ENCODE measurements at regions not wholly inside any gene's neighbourhood (a gene's known extent, or its start where the extent isn't known, plus 50 kb on each side); places are given as distances from the start of the nearest gene placed in this dataset.

DNA sequence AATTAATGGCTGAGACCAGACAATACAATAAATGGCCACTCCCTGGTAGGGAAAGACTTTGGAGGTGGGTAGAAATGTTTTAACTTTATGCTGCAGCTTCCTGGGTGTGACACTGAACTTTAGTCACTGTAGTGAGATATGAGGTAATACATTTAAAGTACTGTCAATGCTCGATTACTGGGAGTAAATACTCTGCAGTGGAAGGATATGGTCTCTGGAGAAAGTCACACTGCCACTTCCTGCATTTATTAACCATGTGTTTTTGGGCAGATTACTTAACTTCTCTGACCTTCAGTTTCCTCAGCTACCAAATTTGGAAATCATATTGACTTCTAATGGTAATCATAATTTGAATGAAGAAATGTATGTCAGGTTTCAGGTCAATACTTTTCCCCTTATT, 317.1 kb upstream of the TGFBR2 start:
- H3K79me2 ChIP-seq (ENCODE audit: control insufficient read depth in 1 of 2, insufficient read depth in 2 of 2, low read length in 2 of 2) = no peaks in the 10 kb centered on the region
- H2AK5ac ChIP-seq (ENCODE audit: low read depth, low read length) = no peak overlapping the region
- H3K27me3 ChIP-seq (replicated peaks in 1 of 4; ENCODE audit: control insufficient read depth in 3 of 4, extremely low read depth in 1 of 4, insufficient read depth in 3 of 4, low read length in 3 of 4) = no peaks in the 10 kb centered on the region
- no peak for DNase-seq (ENCODE audit: low read depth in 1 of 2, low spot score in 2 of 2)
- no peak overlapping the region for H4K5ac ChIP-seq (ENCODE audit: insufficient read length, low read depth, low read length)
- no peak overlapping the region for H3K14ac ChIP-seq (ENCODE audit: insufficient read length)
- CTCF ChIA-PET (ENCODE audit: partially characterized antibody) = interaction anchor here (1.9 kb wide), 1 partner anchor 31 kb away, joined by 8 read pairs; no protein-coding TSS in a partner anchor
- H2BK5ac ChIP-seq (ENCODE audit: low read depth, low read length) = no peak overlapping the region
- H3K36me3 ChIP-seq (ENCODE audit: control insufficient read depth in 2 of 4, insufficient read depth in 4 of 4, low read length in 3 of 4) = no peaks in the 10 kb centered on the region
- H3K18ac ChIP-seq (ENCODE audit: extremely low read depth, low read length) = no peak overlapping the region
- POLR2A ChIA-PET (ENCODE audit: partially characterized antibody) = no interaction called here
- H3K9ac ChIP-seq (replicated peaks in 1 of 4; ENCODE audit: extremely low read depth in 1 of 4, low read depth in 3 of 4, low read length in 3 of 4) = no peak overlapping the region
- H4K20me1 ChIP-seq (replicated peaks in 1 of 2; ENCODE audit: control insufficient read depth in 1 of 2, insufficient read depth in 2 of 2, low read length in 2 of 2) = no peaks in the 10 kb centered on the region
- H3K56ac ChIP-seq (replicated peaks; ENCODE audit: insufficient read length, low read depth, low read length) = no peak overlapping the region
- H3K4me3 ChIP-seq (ENCODE audit: extremely low read depth in 1 of 4, insufficient read depth in 2 of 4, low read depth in 3 of 4, low read length in 4 of 4) = no peak overlapping the region
- H4K91ac ChIP-seq (replicated peaks; ENCODE audit: insufficient read length, low read length) = no peak overlapping the region
- no peak overlapping the region for H3K27ac ChIP-seq (ENCODE audit: low read depth, low read length)
- H3K23ac ChIP-seq (ENCODE audit: insufficient read length) = no peak overlapping the region
- FAIRE-seq = no peak
- 92% methylated on average over 1 of the region's 1 CpG; no CpG with 5 or more reads in 1 of the 2 experiments for WGBS, 2 experiments (ENCODE audit: extremely low coverage in 1 of 2, insufficient coverage in 1 of 2, insufficient read length in 1 of 2, insufficient replicate concordance in 2 of 2, low coverage in 1 of 2, low lambda C conversion rate in 2 of 2, missing lambda C conversion rate in 1 of 2)
- H3K4me1 ChIP-seq (replicated peaks in 1 of 4; ENCODE audit: control insufficient read depth in 3 of 4, insufficient read depth in 4 of 4, low read length in 3 of 4) = peaks cover 0 to 4% (median 0%) of the 10 kb centered on the region in 4 experiments; a peak in 1 of 7 replicates
- no peak overlapping the region for H3K4ac ChIP-seq (replicated peaks; ENCODE audit: insufficient read length, low read depth, low read length)
- no peak overlapping the region for H2BK20ac ChIP-seq (ENCODE audit: low read length)
- H3K23me2 ChIP-seq (ENCODE audit: low read depth, low read length) = no peaks in the 10 kb centered on the region
- H2AFZ ChIP-seq (ENCODE audit: low read length) = no peak overlapping the region
- H3K4me2 ChIP-seq (ENCODE audit: insufficient read depth in 1 of 2, low read depth in 2 of 2, low read length in 2 of 2) = no peak overlapping the region
- H3K9me3 ChIP-seq (ENCODE audit: insufficient read depth in 2 of 2, low read depth in 1 of 2, low read length in 1 of 2) = no peaks in the 10 kb centered on the region
- no peaks in the 10 kb centered on the region for H3K79me1 ChIP-seq (ENCODE audit: low read depth, low read length)
- H2BK120ac ChIP-seq (replicated peaks; ENCODE audit: low read depth, low read length) = no peak overlapping the region
- H2BK12ac ChIP-seq (ENCODE audit: low read depth, low read length) = no peak overlapping the region
- no peak overlapping the region for H2BK15ac ChIP-seq (ENCODE audit: low read length)
- H4K8ac ChIP-seq (ENCODE audit: extremely low read depth, insufficient read depth, low read length) = no peak overlapping the region
- TF ChIP-seq POU5F1 (IDR thresholded peaks at IDR 0.05; ENCODE audit: low read depth, low read length) (no peak), SRF (IDR thresholded peaks at IDR 0.05; ENCODE audit: low read depth, low read length) (no peak), TEAD4 (IDR thresholded peaks at IDR 0.05; ENCODE audit: low read depth, low read length) (no peak), KDM4A (IDR thresholded peaks at IDR 0.05; ENCODE audit: low read depth, low read length, severe bottlenecking) (no peak), ASH2L (IDR thresholded peaks at IDR 0.05; ENCODE audit: low read length) (no peak), RNF2 (IDR thresholded peaks at IDR 0.05; ENCODE audit: borderline replicate concordance, low read depth, low read length, missing control alignments, poor library complexity, severe bottlenecking) (no peak)
